Right lobe of liver (tissue), 6 donors: ENCODE measurements at regions not wholly inside any gene's neighbourhood (a gene's known extent, or its start where the extent isn't known, plus 50 kb on each side); places are given as distances from the start of the nearest gene placed in this dataset.

Source experiments
- ATAC-seq, 4 donors: fragments of 200-7000 bp; cut with Tn5 transposase; one replicate each; pipeline ENCODE4 v1.9.1; 2020; ENCODE audit warnings: mild to moderate bottlenecking in 4 of 4, moderate library complexity in 4 of 4
- DNase-seq, 3 donors: peaks; one replicate each; pipeline ENCODE4 v3.0.0-alpha.2; 2020
- H3K27ac ChIP-seq, 3 donors: fragments of 200-600 bp; one replicate each; pipeline ENCODE4 v1.8.0; 2022
- H3K27me3 ChIP-seq, 2 donors: fragments of 200-600 bp; one replicate each; pipeline ENCODE4 v1.8.0; 2022
- H3K36me3 ChIP-seq, 4 donors: fragments of 200-600 bp; sonication (generic) in 1 of 4; one replicate each; pipeline versions ENCODE4 v1.5.1 to v1.8.0; 2017 to 2022; ENCODE audit warnings: control low read depth in 1 of 4
- H3K4me1 ChIP-seq, 4 donors: fragments of 200-600 bp; sonication (generic) in 1 of 4; one replicate each; pipeline versions ENCODE4 v1.5.1 to v1.8.0; 2017 to 2022; ENCODE audit warnings: control low read depth in 1 of 4
- H3K4me3 ChIP-seq, 3 donors: fragments of 200-600 bp; one replicate each; pipeline ENCODE4 v1.8.0; 2022
- H3K9me3 ChIP-seq, 4 donors: fragments of 200-600 bp; sonication (generic) in 1 of 4; one replicate each; pipeline versions ENCODE4 v1.5.1 to v1.8.0; 2017 to 2022; ENCODE audit warnings: control low read depth in 1 of 4
- CTCF ChIP-seq, 4 donors: fragments of 200-600 bp in 3 of 4; fragments of 450-650 bp in 1 of 4; IDR thresholded peaks; one replicate each; pipeline versions ENCODE4 v1.5.1 to v1.8.0; 2016 to 2022; ENCODE audit warnings: antibody characterized with exemption in 4 of 4, mild to moderate bottlenecking in 2 of 4
- POLR2A ChIP-seq: fragments of 450-650 bp; IDR thresholded peaks from one replicate; pipeline ENCODE4 v1.6.1; 2017; ENCODE audit warnings: antibody characterized with exemption, mild to moderate bottlenecking
- WGBS: methylation state at CpG from one replicate; pipeline ENCODE4 v1.1.6; 2018; ENCODE audit warnings: low coverage, low lambda C conversion rate; ENCODE audit not compliant: insufficient coverage; ENCODE audit errors: missing lambda C conversion rate; 5-methylcytosine and 5-hydroxymethylcytosine counted together
- intact Hi-C, 2 donors: fragments of 100-400 bp; cut with DNase I; formaldehyde crosslinking; loops; one replicate each; pipeline versions ENCODE4 v1.11.2 to v1.14.1; 2022
- donor health status: DM: no; HTN: yes; CAD: no.
- donor health status: DM: no; HTN: no; CAD: no.
- donor health status: DM: no; HTN: no; CAD: no.
- donor health status: DM: no; HTN: yes; CAD: no.
- donor health status: DM: no; HTN: yes; CAD: no.

DNA sequence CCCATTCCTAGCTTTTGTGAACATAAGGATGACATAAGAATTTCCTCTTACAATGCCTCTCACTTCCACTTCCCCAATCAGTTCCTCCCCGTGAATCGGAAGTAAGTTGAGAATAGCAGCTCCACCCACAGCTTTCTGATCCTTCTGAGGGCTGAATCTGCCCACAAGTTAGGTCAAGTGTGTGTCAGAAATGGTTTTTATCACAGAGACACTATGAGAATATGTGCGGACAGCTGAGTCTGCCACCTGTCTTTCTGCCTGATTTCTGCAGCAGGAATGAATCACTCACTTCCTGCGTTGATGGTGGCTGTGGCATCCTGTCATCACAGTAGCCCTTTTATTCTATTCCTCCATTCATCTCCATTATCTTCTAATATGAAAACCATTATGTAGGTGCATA, 70.2 kb downstream of the RIN2 start:
- intact Hi-C loops: no loop called here
- ATAC-seq (peak in 3 of 4 donors; percentile 29 to 63 (median 60)), DNase-seq (no peak)
- TF ChIP-seq CTCF (IDR thresholded peaks at IDR 0.05) (peak in 3 of 4 donors; percentile 6 to 17 (median 10)), POLR2A (no peak)
- WGBS: 33% methylated on average over 4 of the region's 4 CpGs
- Histone ChIP-seq H3K36me3 (no peaks in the 10 kb centered on the region), H3K27ac (no peak overlapping the region), H3K27me3 (no peaks in the 10 kb centered on the region), H3K9me3 (no peaks in the 10 kb centered on the region), H3K4me1 (no peaks in the 10 kb centered on the region), H3K4me3 (no peak overlapping the region)

GRCh38 chr20:19830211-19830785, 72.2 kb downstream of the RIN2 start:
- Histone ChIP-seq H3K27me3 (no peaks in the 10 kb centered on the region), H3K9me3 (no peaks in the 10 kb centered on the region), H3K27ac (no peak overlapping the region), H3K4me1 (no peaks in the 10 kb centered on the region), H3K36me3 (no peaks in the 10 kb centered on the region), H3K4me3 (no peak overlapping the region)
- ATAC-seq: no peak
- DNase-seq: no peak
- no peak for TF ChIP-seq CTCF (IDR thresholded peaks at IDR 0.05)
- no peak for TF ChIP-seq POLR2A
- intact Hi-C loops: no loop called here
- WGBS: no CpG with 5 or more reads among the region's 2 CpGs

- DNase-seq (no peak), ATAC-seq (no peak)
- Histone ChIP-seq H3K4me1 (no peaks in the 10 kb centered on the region), H3K9me3 (no peaks in the 10 kb centered on the region), H3K4me3 (no peak overlapping the region), H3K27me3 (no peaks in the 10 kb centered on the region), H3K27ac (no peak overlapping the region), H3K36me3 (no peaks in the 10 kb centered on the region)
- TF ChIP-seq POLR2A (no peak), CTCF (IDR thresholded peaks at IDR 0.05) (no peak)
- intact Hi-C loops: no loop called here
- 38% methylated on average over 3 of the region's 5 CpGs for WGBS
These were observed 74.8 kb downstream of the RIN2 start for GRCh38 chr20:19832875-19833274.

DNA sequence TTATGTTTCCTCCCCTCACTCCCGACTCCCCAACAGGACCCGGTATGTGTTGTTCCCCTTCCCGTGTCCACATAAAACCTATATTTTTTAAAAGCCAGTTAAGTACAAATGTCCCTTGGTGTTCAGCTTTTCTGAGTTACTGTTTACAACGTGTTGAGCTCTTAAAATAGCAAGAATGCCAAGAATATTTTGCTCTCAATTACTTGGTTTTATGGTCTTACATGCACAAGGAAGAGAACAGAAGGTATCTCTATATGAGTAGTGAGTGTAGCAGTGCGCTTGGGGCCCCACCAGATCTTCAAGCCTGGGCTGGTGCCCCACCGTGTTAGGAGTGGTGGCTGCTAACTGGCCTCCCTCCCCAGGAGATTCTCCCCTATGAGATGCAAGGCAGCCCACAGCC, 75.3 kb downstream of the RIN2 start:
- TF ChIP-seq POLR2A: no peak
- no peak for TF ChIP-seq CTCF (IDR thresholded peaks at IDR 0.05)
- Histone ChIP-seq H3K4me3 (no peak overlapping the region), H3K27me3 (no peaks in the 10 kb centered on the region), H3K27ac (no peak overlapping the region), H3K9me3 (no peaks in the 10 kb centered on the region), H3K36me3 (no peaks in the 10 kb centered on the region), H3K4me1 (no peaks in the 10 kb centered on the region)
- DNase-seq (no peak), ATAC-seq (no peak)
- 65% methylated on average over 5 of the region's 6 CpGs for WGBS
- intact Hi-C loops: no loop called here

- H3K9me3 ChIP-seq: no peaks in the 10 kb centered on the region
- H3K27ac ChIP-seq: no peak overlapping the region
- H3K4me3 ChIP-seq: no peak overlapping the region
- DNase-seq: no peak
- intact Hi-C loops: no loop called here
- no peaks in the 10 kb centered on the region for H3K4me1 ChIP-seq
- no peak for ATAC-seq
- TF ChIP-seq POLR2A: no peak
- no peaks in the 10 kb centered on the region for H3K27me3 ChIP-seq
- 83% methylated on average over 2 of the region's 4 CpGs for WGBS
- H3K36me3 ChIP-seq: no peaks in the 10 kb centered on the region
These were observed 76.2 kb downstream of the RIN2 start for GRCh38 chr20:19834287-19834686.
